PFSK-1 (cell line): ENCODE measurements at regions not wholly inside any gene's neighbourhood (a gene's known extent, or its start where the extent isn't known, plus 50 kb on each side); places are given as distances from the start of the nearest gene placed in this dataset.

Source experiments
- FOXP2 ChIP-seq: optimal IDR thresholded peaks from 2 replicates; pipeline ENCODE3; 2011; ENCODE audit warnings: borderline replicate concordance, control low read depth, inconsistent platforms; ENCODE audit not compliant: insufficient read depth; ENCODE audit errors: extremely low read length, extremely low read depth
- POLR2AphosphoS5 ChIP-seq: IDR thresholded peaks from 2 replicates; pipeline ENCODE4 v1.6.1; 2012; ENCODE audit warnings: low read depth, mild to moderate bottlenecking, control low read depth, low read length, moderate library complexity
- REST ChIP-seq, 2 experiments: IDR thresholded peaks; 2 replicates each; pipeline versions ENCODE4 v1.6.1 to v1.8.0; 2011 to 2012; ENCODE audit warnings: low read depth in 2 of 2, low read length in 2 of 2, control low read depth in 1 of 2, inconsistent platforms in 1 of 2, mild to moderate bottlenecking in 1 of 2, moderate library complexity in 1 of 2; ENCODE audit not compliant: insufficient read depth in 1 of 2
- TAF1 ChIP-seq: IDR thresholded peaks from 2 replicates; pipeline ENCODE4 v1.6.1; 2012; ENCODE audit warnings: low read length, control low read depth, borderline replicate concordance; ENCODE audit not compliant: insufficient read depth

DNA sequence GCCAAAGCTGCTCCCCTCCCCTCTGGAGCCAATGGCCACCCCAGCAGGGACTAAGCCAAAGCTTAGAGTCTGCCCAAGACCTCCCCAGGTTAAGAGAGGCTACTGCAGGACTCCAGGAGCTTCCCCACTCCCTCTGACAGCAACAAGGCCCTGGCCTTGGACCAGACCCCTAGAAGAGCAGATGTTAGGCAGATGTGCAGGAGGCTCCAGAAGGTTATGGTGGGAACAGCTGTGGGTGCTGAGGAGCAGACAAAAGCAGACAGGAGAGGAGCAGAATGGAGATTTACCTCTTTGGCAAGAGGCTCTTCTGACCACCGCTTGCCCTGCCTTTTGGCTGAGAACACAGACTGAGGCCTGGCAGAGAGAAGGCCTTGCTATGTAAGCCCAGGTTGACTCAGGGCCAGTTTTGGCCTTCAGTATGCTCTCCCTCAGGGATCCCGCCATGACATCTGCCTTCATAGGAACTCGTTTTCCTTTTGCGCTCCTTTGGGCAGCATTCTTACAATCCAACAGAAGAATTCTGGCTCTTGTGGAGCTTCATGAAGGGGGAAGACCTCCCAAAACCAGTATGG lies 113.0 kb downstream of the RBFOX3 start:
- TF ChIP-seq POLR2AphosphoS5 (no peak), FOXP2 (no peak), REST (IDR thresholded peaks at IDR 0.05; ENCODE audit: insufficient read depth in 1 of 2, low read depth in 2 of 2, low read length in 2 of 2) (no peak), TAF1 (no peak)
